IPS-20b (cell line): ENCODE measurements at regions not wholly inside any gene's neighbourhood (a gene's known extent, or its start where the extent isn't known, plus 50 kb on each side); places are given as distances from the start of the nearest gene placed in this dataset.

ENCODE experiments used
- H3K27ac ChIP-seq: one replicate; pipeline ENCODE4 v1.5.1; 2013; ENCODE audit warnings: low read length
- H3K27me3 ChIP-seq: 2 replicates; pipeline ENCODE4 v1.6.1; 2013; ENCODE audit warnings: mild to moderate bottlenecking, low read length, inconsistent platforms; ENCODE audit not compliant: insufficient read depth
- H3K36me3 ChIP-seq: 2 replicates; pipeline ENCODE4 v1.6.1; 2013; ENCODE audit warnings: low read depth, mild to moderate bottlenecking, inconsistent platforms, low read length, moderate library complexity; ENCODE audit not compliant: insufficient read depth
- H3K4me1 ChIP-seq: 2 replicates; pipeline ENCODE4 v1.6.1; 2013; ENCODE audit warnings: mild to moderate bottlenecking, control low read depth, inconsistent platforms, low read length, moderate library complexity; ENCODE audit not compliant: insufficient read depth
- H3K4me3 ChIP-seq: 2 replicates; pipeline ENCODE4 v1.5.1; 2013; ENCODE audit warnings: mild to moderate bottlenecking, low read length, inconsistent platforms
- H3K9ac ChIP-seq: 2 replicates; pipeline ENCODE4 v1.6.1; 2013; ENCODE audit warnings: low read depth, mild to moderate bottlenecking, inconsistent platforms, low read length, moderate library complexity
- H3K9me3 ChIP-seq: 2 replicates; pipeline ENCODE4 v1.6.1; 2013; ENCODE audit warnings: mild to moderate bottlenecking, low read depth, low read length, inconsistent platforms; ENCODE audit not compliant: insufficient read depth

- Histone ChIP-seq H3K9me3 (no peaks in the 10 kb centered on the region), H3K4me1 (peaks cover 3% of the 10 kb centered on the region; the same call in 1 of the 2 replicates), H3K27me3 (no peaks in the 10 kb centered on the region), H3K36me3 (no peaks in the 10 kb centered on the region), H3K9ac (no peak overlapping the region), H3K27ac (no peak overlapping the region), H3K4me3 (no peak overlapping the region)
Observed at GRCh38 chr5:118247458-118247857, 740.9 kb downstream of the DTWD2 start.

GRCh38 chr5:118243613-118244012 lies 744.7 kb downstream of the DTWD2 start:
- peaks cover 3% of the 10 kb centered on the region; the same call in 1 of the 2 replicates for H3K4me1 ChIP-seq
- H3K4me3 ChIP-seq, result no peak overlapping the region
- H3K27ac ChIP-seq, result no peak overlapping the region
- no peaks in the 10 kb centered on the region for H3K9me3 ChIP-seq
- H3K36me3 ChIP-seq, result no peaks in the 10 kb centered on the region
- no peaks in the 10 kb centered on the region for H3K27me3 ChIP-seq
- H3K9ac ChIP-seq, result no peak overlapping the region

DNA sequence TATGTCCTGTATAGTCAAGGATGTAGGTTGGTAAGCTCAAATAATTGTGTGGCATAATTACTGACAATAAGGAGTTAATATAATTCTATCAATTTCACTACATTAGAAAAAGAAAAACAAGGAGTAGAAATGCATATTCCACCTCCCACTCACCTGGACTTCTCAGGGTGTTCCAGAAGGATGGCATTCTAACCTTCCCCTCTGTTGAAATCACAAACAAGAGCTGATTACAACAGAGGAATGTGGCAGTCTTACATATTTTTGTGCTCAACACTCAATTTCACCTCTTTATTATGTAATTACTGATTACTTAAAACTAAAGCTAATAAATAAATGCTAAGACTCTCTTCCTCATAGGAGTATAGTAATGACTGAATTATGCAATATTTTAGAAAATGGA lies 745.3 kb downstream of the DTWD2 start:
- no peak overlapping the region for H3K4me3 ChIP-seq
- no peak overlapping the region for H3K9ac ChIP-seq
- H3K4me1 ChIP-seq, result peaks cover 3% of the 10 kb centered on the region; the same call in 1 of the 2 replicates
- no peaks in the 10 kb centered on the region for H3K9me3 ChIP-seq
- H3K27ac ChIP-seq, result no peak overlapping the region
- no peaks in the 10 kb centered on the region for H3K27me3 ChIP-seq
- H3K36me3 ChIP-seq, result no peaks in the 10 kb centered on the region

DNA sequence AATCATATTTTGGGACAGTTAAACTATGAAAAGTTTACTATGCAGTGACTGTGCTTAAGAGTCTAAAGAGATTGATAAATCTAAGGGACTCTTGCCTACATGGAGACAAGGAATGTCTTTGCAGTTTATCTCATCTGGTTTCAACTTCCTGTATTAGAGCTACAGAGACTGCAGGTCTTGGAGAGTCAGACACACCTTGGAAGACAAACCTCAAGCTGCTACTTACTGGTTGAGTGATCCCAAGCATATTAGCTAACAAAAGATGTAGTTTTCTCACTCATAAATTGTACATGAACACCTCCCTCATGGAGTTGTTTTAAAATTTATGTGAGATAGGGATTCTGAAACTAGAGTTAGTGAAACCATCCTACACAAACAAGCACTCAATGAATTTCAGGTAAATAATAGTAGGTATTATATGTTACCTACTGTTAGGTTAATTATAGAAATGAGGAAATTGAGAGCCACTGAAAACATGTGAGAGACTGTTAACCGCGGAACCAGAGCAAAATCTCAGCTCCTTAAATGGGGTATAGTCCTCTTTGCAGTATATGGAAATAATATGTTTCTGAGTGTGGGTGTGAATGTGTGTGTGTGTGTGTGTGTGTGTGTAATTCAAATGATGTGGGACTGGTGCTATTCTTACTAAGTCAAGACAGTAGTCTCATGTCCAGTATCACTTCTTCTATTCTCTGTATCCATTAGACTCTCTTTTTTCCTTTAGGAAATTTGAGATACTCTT lies 752.1 kb downstream of the DTWD2 start:
- Histone ChIP-seq H3K27me3 (no peaks in the 10 kb centered on the region), H3K36me3 (no peaks in the 10 kb centered on the region), H3K9me3 (no peaks in the 10 kb centered on the region), H3K4me1 (no peaks in the 10 kb centered on the region), H3K9ac (no peak overlapping the region), H3K4me3 (no peak overlapping the region), H3K27ac (no peak overlapping the region)

DNA sequence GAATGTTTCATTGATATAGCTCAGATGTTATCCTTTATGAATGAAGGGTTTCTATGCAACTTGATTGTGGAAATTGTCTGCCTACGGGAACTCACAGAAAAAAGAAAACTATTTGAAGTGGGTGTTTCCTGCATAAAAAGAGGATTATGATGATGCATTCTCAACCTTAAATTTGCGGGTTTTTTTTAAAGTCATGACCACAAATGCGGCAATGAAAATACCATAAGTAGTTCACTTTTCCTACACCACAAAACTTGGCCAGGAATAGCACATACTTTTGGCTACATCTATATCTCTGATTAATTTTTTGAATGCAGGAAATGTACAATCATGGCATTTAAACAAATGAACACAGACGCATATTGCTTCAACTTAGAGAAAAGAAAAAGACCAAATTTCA lies 754.7 kb downstream of the DTWD2 start:
- Histone ChIP-seq H3K27me3 (no peaks in the 10 kb centered on the region), H3K9ac (no peak overlapping the region), H3K36me3 (no peaks in the 10 kb centered on the region), H3K9me3 (no peaks in the 10 kb centered on the region), H3K4me3 (no peak overlapping the region), H3K27ac (no peak overlapping the region), H3K4me1 (0 out of 2 replicates have a peak, but pooled peaks cover 4% of the 10 kb centered on the region)

GRCh38 chr5:118228489-118228888 lies 759.9 kb downstream of the DTWD2 start:
- H3K27ac ChIP-seq, result no peak overlapping the region
- H3K4me3 ChIP-seq, result no peak overlapping the region
- no peaks in the 10 kb centered on the region for H3K36me3 ChIP-seq
- no peaks in the 10 kb centered on the region for H3K27me3 ChIP-seq
- H3K9me3 ChIP-seq, result no peaks in the 10 kb centered on the region
- 0 out of 2 replicates have a peak, but pooled peaks cover 4% of the 10 kb centered on the region for H3K4me1 ChIP-seq
- no peak overlapping the region for H3K9ac ChIP-seq

DNA sequence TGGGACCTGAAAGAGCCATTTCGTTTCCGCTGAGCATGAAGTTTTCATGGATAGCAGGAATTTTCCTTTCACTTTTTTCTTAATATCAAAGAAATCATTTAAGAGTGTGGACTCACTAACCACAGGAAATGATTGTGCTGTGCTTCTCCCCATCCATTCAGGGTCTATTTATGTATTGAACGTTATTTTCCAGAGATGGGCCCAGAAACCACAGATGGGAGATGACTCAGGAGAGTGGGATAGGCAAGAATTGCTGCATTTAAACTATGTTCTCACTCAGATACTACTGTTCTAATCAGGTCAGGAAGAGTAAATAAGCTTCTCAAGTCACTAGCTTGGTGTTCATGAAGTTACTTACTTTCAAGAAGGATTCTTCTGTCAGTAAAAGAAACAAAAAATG lies 763.8 kb downstream of the DTWD2 start:
- Histone ChIP-seq H3K9ac (no peak overlapping the region), H3K9me3 (no peaks in the 10 kb centered on the region), H3K27me3 (no peaks in the 10 kb centered on the region), H3K4me3 (no peak overlapping the region), H3K36me3 (no peaks in the 10 kb centered on the region), H3K4me1 (0 out of 2 replicates have a peak, but pooled peaks cover 3% of the 10 kb centered on the region), H3K27ac (no peak overlapping the region)

GRCh38 chr5:118220556-118221195 lies 767.7 kb downstream of the DTWD2 start:
- Histone ChIP-seq H3K9ac (no peak overlapping the region), H3K9me3 (no peaks in the 10 kb centered on the region), H3K27ac (no peak overlapping the region), H3K4me1 (no peaks in the 10 kb centered on the region), H3K27me3 (no peaks in the 10 kb centered on the region), H3K4me3 (no peak overlapping the region), H3K36me3 (no peaks in the 10 kb centered on the region)

DNA sequence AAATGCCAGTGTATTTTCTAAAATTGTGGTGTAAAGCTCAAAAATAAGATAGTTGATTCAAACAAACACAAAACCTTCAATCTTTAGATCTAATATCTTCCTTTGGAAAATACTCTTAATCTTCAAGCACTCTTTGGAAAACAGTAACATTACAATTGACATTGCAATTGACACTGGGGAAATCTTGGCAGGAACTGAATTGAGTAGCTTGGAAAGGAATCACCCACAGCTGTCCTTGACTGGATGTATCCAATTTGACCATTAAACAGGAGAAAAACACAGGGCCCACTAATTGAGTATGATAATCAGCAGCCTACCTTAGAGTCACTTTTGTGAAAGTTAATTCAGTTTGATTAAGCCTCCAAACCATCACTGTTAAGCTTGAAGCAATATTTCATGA lies 776.7 kb downstream of the DTWD2 start:
- no peak overlapping the region for H3K9ac ChIP-seq
- no peaks in the 10 kb centered on the region for H3K36me3 ChIP-seq
- H3K4me3 ChIP-seq, result no peak overlapping the region
- no peaks in the 10 kb centered on the region; the same call in 1 of the 2 replicates for H3K4me1 ChIP-seq
- H3K9me3 ChIP-seq, result peaks cover 21% of the 10 kb centered on the region
- H3K27me3 ChIP-seq, result no peaks in the 10 kb centered on the region
- no peak overlapping the region for H3K27ac ChIP-seq

- Histone ChIP-seq H3K4me3 (no peak overlapping the region), H3K27ac (no peak overlapping the region), H3K9me3 (peaks cover 21% of the 10 kb centered on the region), H3K36me3 (no peaks in the 10 kb centered on the region), H3K27me3 (no peaks in the 10 kb centered on the region), H3K9ac (no peak overlapping the region), H3K4me1 (peaks cover 8% of the 10 kb centered on the region)
Observed at GRCh38 chr5:118208031-118208453, 780.3 kb downstream of the DTWD2 start.

DNA sequence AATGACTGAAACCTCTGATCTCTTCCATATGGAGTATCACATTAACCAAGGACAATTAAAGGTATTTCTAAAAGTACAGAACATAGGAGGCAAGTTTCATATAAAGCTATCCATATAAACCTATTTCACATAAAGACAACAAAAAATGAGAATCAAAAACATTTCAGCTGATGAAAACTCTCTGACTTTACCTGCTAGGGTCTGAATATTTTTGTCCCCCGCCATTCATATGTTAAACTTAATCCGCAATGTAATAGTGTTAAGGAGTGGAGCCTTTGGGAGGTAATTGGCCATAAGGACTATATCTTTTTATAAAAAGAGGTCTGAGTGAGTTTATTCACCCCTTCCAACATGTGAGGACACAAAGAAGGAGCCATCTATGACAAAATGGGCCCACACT lies 788.5 kb downstream of the DTWD2 start:
- Histone ChIP-seq H3K27ac (no peak overlapping the region), H3K36me3 (no peaks in the 10 kb centered on the region), H3K4me3 (no peak overlapping the region), H3K4me1 (peaks cover 21% of the 10 kb centered on the region), H3K9ac (no peak overlapping the region), H3K27me3 (no peaks in the 10 kb centered on the region), H3K9me3 (no peaks in the 10 kb centered on the region)

- Histone ChIP-seq H3K36me3 (no peaks in the 10 kb centered on the region), H3K27ac (no peak overlapping the region), H3K9me3 (no peaks in the 10 kb centered on the region), H3K4me3 (no peak overlapping the region), H3K9ac (no peak overlapping the region), H3K27me3 (no peaks in the 10 kb centered on the region), H3K4me1 (peaks cover 21% of the 10 kb centered on the region)
Observed at GRCh38 chr5:118196229-118196628, 792.1 kb downstream of the DTWD2 start.
